ENCODE measurements at regions not wholly inside any gene's neighbourhood (a gene's known extent, or its start where the extent isn't known, plus 50 kb on each side); places are given as distances from the start of the nearest gene placed in this dataset.

DNA sequence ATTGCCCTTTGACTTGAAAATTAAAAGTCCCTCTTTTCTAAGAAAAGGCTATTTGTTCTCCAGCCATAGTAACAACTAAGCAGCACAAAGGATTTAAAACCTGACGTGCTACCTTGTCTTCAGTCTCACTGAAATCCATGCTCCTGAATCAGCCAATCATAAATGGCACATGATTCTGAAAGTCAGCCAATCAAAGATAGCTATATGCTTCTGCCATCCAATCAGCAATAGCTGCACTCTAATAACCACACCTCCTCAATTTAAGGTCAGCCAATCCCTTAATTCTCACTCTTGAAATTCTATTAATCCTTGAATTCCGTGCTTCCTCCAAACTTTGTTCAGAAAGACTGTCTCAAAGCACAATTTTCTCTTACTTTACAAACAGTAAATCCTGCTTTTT, 53.5 kb upstream of the ACAN start:
- ChIA-PET CTCF (no interaction called here), POLR2A (no interaction called here)
- Histone ChIP-seq H3K27ac (ENCODE audit: extremely low read depth, low read depth, low read length) (no peak overlapping the region), H3K4me3 (ENCODE audit: low read depth, low read length) (no peak overlapping the region), H3K36me3 (ENCODE audit: control insufficient read depth in 2 of 2, insufficient read depth in 1 of 2, low read length in 2 of 2) (no peaks in the 10 kb centered on the region), H3K4me1 (ENCODE audit: control insufficient read depth, insufficient read depth, low read length) (peaks cover 4% of the 10 kb centered on the region), H3K9me3 (ENCODE audit: control insufficient read depth, insufficient read depth, low read depth, low read length) (no peaks in the 10 kb centered on the region)
- TF ChIP-seq, protein P1, sequence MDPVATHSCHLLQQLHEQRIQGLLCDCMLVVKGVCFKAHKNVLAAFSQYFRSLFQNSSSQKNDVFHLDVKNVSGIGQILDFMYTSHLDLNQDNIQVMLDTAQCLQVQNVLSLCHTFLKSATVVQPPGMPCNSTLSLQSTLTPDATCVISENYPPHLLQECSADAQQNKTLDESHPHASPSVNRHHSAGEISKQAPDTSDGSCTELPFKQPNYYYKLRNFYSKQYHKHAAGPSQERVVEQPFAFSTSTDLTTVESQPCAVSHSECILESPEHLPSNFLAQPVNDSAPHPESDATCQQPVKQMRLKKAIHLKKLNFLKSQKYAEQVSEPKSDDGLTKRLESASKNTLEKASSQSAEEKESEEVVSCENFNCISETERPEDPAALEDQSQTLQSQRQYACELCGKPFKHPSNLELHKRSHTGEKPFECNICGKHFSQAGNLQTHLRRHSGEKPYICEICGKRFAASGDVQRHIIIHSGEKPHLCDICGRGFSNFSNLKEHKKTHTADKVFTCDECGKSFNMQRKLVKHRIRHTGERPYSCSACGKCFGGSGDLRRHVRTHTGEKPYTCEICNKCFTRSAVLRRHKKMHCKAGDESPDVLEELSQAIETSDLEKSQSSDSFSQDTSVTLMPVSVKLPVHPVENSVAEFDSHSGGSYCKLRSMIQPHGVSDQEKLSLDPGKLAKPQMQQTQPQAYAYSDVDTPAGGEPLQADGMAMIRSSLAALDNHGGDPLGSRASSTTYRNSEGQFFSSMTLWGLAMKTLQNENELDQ (tag by site-specific recombination; IDR thresholded peaks at IDR 0.05; ENCODE audit: low read depth), result no peak
- TF ChIP-seq SP2 (tag by site-specific recombination; IDR thresholded peaks at IDR 0.05), result 0 out of 2 replicates have a peak, but pooled peaks have one; percentile 8

DNA sequence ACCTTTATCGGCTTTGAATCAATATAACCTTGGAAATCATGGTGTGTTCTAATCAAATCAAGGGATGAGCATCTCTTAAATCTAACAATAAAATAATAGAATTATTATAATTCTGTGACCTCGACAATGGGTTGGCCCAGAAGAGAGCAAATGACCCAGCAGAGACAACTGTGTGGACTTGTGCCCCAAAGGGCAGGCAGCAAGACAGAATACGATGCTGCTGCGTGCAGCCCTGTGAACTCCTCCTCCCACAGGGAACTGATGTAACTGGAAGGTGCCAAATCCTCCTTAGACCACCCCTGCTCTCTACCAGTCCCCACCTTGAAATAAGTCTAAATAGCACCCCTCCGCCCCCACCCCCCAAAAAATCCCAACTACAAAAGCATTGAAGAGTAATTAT, 50.7 kb upstream of the ACAN start:
- H3K4me3 ChIP-seq (ENCODE audit: low read depth, low read length), result no peak overlapping the region
- no peaks in the 10 kb centered on the region for H3K9me3 ChIP-seq (ENCODE audit: control insufficient read depth, insufficient read depth, low read depth, low read length)
- no peaks in the 10 kb centered on the region for H3K4me1 ChIP-seq (ENCODE audit: control insufficient read depth, insufficient read depth, low read length)
- H3K27ac ChIP-seq (ENCODE audit: extremely low read depth, low read depth, low read length), result no peak overlapping the region
- ChIA-PET CTCF (interaction anchor here (0.7 kb wide), 1 partner anchor 150 kb away, joined by 3 read pairs; no protein-coding TSS in a partner anchor), POLR2A (no interaction called here)
- no peaks in the 10 kb centered on the region for H3K36me3 ChIP-seq (ENCODE audit: control insufficient read depth in 2 of 2, insufficient read depth in 1 of 2, low read length in 2 of 2)
- TF ChIP-seq PRDM2 (tag by site-specific recombination; IDR thresholded peaks at IDR 0.05; ENCODE audit: borderline replicate concordance), result no peak
- TF ChIP-seq ZNF658 (tag by site-specific recombination; IDR thresholded peaks at IDR 0.05), result no peak
- TF ChIP-seq ZNF777 (tag by site-specific recombination; IDR thresholded peaks at IDR 0.05; ENCODE audit: borderline replicate concordance), result no peak
- TF ChIP-seq, protein P2, sequence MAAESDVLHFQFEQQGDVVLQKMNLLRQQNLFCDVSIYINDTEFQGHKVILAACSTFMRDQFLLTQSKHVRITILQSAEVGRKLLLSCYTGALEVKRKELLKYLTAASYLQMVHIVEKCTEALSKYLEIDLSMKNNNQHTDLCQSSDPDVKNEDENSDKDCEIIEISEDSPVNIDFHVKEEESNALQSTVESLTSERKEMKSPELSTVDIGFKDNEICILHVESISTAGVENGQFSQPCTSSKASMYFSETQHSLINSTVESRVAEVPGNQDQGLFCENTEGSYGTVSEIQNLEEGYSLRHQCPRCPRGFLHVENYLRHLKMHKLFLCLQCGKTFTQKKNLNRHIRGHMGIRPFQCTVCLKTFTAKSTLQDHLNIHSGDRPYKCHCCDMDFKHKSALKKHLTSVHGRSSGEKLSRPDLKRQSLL (tag by site-specific recombination; IDR thresholded peaks at IDR 0.05), result no peak
- no peak for TF ChIP-seq ZNF121 (tag by site-specific recombination; IDR thresholded peaks at IDR 0.05)
- no peak for TF ChIP-seq ZNF510 (tag by site-specific recombination; IDR thresholded peaks at IDR 0.05; ENCODE audit: insufficient replicate concordance)
- TF ChIP-seq, protein P3, sequence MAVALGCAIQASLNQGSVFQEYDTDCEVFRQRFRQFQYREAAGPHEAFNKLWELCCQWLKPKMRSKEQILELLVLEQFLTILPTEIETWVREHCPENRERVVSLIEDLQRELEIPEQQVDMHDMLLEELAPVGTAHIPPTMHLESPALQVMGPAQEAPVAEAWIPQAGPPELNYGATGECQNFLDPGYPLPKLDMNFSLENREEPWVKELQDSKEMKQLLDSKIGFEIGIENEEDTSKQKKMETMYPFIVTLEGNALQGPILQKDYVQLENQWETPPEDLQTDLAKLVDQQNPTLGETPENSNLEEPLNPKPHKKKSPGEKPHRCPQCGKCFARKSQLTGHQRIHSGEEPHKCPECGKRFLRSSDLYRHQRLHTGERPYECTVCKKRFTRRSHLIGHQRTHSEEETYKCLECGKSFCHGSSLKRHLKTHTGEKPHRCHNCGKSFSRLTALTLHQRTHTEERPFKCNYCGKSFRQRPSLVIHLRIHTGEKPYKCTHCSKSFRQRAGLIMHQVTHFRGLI (tag by site-specific recombination; IDR thresholded peaks at IDR 0.05), result no peak
- no peak for TF ChIP-seq ZNF146 (tag by site-specific recombination; IDR thresholded peaks at IDR 0.05)
- TF ChIP-seq ZFHX2 (tag by site-specific recombination; conservative IDR thresholded peaks at IDR 0.05), result no peak
- no peak for TF ChIP-seq ZNF114 (tag by site-specific recombination; IDR thresholded peaks at IDR 0.05)

Measured in HEK293 (cell line).